Stomach (tissue), 4 donors: ENCODE measurements at regions not wholly inside any gene's neighbourhood (a gene's known extent, or its start where the extent isn't known, plus 50 kb on each side); places are given as distances from the start of the nearest gene placed in this dataset.

Experiments
- CTCF ChIP-seq, 7 experiments: fragments of 450-650 bp in 4 of 7; fragments of 200-600 bp in 3 of 7; sonication (generic) in 3 of 7; IDR thresholded peaks; one replicate each; pipeline ENCODE4 v1.5.1; 2016 to 2019; ENCODE audit warnings: antibody characterized with exemption in 7 of 7, control low read depth in 2 of 7, mild to moderate bottlenecking in 1 of 7
- EP300 ChIP-seq: sonication (generic); formaldehyde crosslinking; IDR thresholded peaks from one replicate; pipeline ENCODE4 v1.6.1; 2017; ENCODE audit warnings: antibody characterized with exemption
- POLR2A ChIP-seq, 4 donors: fragments of 450-650 bp; IDR thresholded peaks; one replicate each; pipeline ENCODE4 v1.6.1; 2016; ENCODE audit warnings: antibody characterized with exemption in 4 of 4, control low read depth in 2 of 4, mild to moderate bottlenecking in 1 of 4, moderate library complexity in 1 of 4

GRCh38 chr18:28904789-28905364, 727.9 kb upstream of the CDH2 start:
- no peak for TF ChIP-seq CTCF (IDR thresholded peaks at IDR 0.05)
- TF ChIP-seq POLR2A (IDR thresholded peaks at IDR 0.05) = no peak
- TF ChIP-seq EP300 = no peak
